ENCODE measurements at regions not wholly inside any gene's neighbourhood (a gene's known extent, or its start where the extent isn't known, plus 50 kb on each side); places are given as distances from the start of the nearest gene placed in this dataset.

DNA sequence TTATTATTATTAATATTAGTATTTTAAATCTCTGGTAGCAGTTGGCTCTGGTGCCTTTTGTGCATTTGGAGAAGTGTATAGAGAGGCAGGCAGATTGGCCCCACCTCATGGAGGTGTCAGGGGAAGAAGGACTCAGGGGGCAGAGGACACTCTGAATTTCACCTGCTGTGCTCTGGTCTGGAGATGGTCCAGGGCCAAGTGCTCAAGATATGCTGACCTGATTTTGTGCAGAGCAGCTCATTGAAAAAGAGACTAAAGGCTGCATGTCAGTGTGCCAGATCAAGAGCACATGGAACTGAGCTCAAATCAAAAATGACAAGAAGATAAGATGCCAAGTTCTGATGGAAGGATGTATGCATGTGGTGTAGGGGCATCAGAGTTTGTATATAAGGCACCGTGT is 323.6 kb upstream of the TNP1 start:
- intact Hi-C loops (cut with micrococcal nuclease) = no loop called here
- no CpG with 5 or more reads among the region's 1 CpG for WGBS (ENCODE audit: insufficient coverage)
- H4K20me1 ChIP-seq (ENCODE audit: insufficient read depth, low read length) = no peaks in the 10 kb centered on the region

DNA sequence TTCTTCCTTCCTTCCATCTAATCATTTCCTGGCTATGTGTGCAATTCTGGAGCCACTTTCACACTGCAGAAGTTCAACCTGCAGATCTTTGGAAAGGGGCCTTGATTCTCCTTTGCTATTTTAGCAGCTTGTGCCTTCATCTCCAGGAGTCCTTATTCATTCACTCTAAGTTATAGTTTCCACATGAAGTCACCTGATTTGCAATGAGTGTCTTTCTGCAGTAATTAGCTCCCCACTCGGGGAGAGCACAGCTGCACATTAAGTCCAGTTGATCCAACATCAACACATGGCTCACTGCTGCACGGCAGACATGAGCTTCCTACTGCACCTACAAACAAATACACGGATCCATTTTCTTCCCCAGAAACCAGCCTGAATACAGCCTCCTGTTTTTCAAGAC is 323.1 kb upstream of the TNP1 start:
- Histone ChIP-seq H3K4me3 (replicated peaks in 1 of 3; ENCODE audit: low read depth in 2 of 3, low read length in 3 of 3) (no peak overlapping the region), H3K9me3 (replicated peaks in 1 of 2; ENCODE audit: control insufficient read depth in 1 of 2, insufficient read depth in 1 of 2, low read length in 2 of 2) (no peaks in the 10 kb centered on the region), H3K27ac (ENCODE audit: low read depth in 1 of 2, low read length in 2 of 2) (no peak overlapping the region), H3K36me3 (replicated peaks in 1 of 2; ENCODE audit: control insufficient read depth in 1 of 2, insufficient read depth in 2 of 2, low read length in 2 of 2) (no peaks in the 10 kb centered on the region), H3K4me1 (ENCODE audit: control insufficient read depth in 1 of 2, insufficient read depth in 2 of 2, low read length in 2 of 2) (no peaks in the 10 kb centered on the region), H4K20me1 (ENCODE audit: insufficient read depth, low read length) (no peaks in the 10 kb centered on the region), H3K4me2 (replicated peaks; ENCODE audit: extremely low read depth, low read length, poor library complexity, severe bottlenecking) (no peak overlapping the region), H2AFZ (ENCODE audit: insufficient read depth, low read depth, low read length, poor library complexity, severe bottlenecking) (no peak overlapping the region), H3K79me2 (ENCODE audit: insufficient read depth, low read length) (no peaks in the 10 kb centered on the region), H3K9ac (ENCODE audit: insufficient read depth, low read length, poor library complexity, severe bottlenecking) (no peak overlapping the region), H3K27me3 (ENCODE audit: control insufficient read depth in 2 of 2, insufficient read depth in 2 of 2, low read length in 2 of 2) (peaks cover 23 to 24% of the 10 kb centered on the region in 2 donors)
- no peak for TF ChIP-seq CTCF (IDR thresholded peaks at IDR 0.05)
- Mint-ChIP-seq H3K9me3 (peaks cover 0 to 4% (median 2%) of the 10 kb centered on the region in 7 donors), H3K27me3 (ENCODE audit: low read depth in 3 of 3) (peaks cover 0 to 31% (median 15%) of the 10 kb centered on the region in 3 donors), H3K27ac (no peak overlapping the region), H3K4me1 (no peaks in the 10 kb centered on the region), H3K4me3 (no peak overlapping the region), H3K36me3 (no peaks in the 10 kb centered on the region)
- 96% methylated on average over 2 of the region's 3 CpGs for WGBS (ENCODE audit: insufficient coverage)
- intact Hi-C loops (cut with micrococcal nuclease) = no loop called here
- no peak for DNase-seq

More for the DNA sequence above, 323.6 kb upstream of the TNP1 start:
- Mint-ChIP-seq H3K9me3 (peaks cover 0 to 3% (median 0%) of the 10 kb centered on the region in 7 donors), H3K27ac (no peak overlapping the region), H3K4me3 (no peak overlapping the region), H3K36me3 (no peaks in the 10 kb centered on the region), H3K27me3 (ENCODE audit: low read depth in 3 of 3) (peaks cover 2 to 29% (median 18%) of the 10 kb centered on the region in 3 donors), H3K4me1 (no peaks in the 10 kb centered on the region)
- Histone ChIP-seq H3K4me3 (replicated peaks in 1 of 3; ENCODE audit: low read depth in 2 of 3, low read length in 3 of 3) (no peak overlapping the region), H3K79me2 (ENCODE audit: insufficient read depth, low read length) (no peaks in the 10 kb centered on the region), H3K9ac (ENCODE audit: insufficient read depth, low read length, poor library complexity, severe bottlenecking) (no peak overlapping the region), H3K9me3 (replicated peaks in 1 of 2; ENCODE audit: control insufficient read depth in 1 of 2, insufficient read depth in 1 of 2, low read length in 2 of 2) (no peaks in the 10 kb centered on the region), H2AFZ (ENCODE audit: insufficient read depth, low read depth, low read length, poor library complexity, severe bottlenecking) (no peak overlapping the region), H3K27me3 (ENCODE audit: control insufficient read depth in 2 of 2, insufficient read depth in 2 of 2, low read length in 2 of 2) (peaks cover 23 to 24% of the 10 kb centered on the region in 2 donors), H3K27ac (ENCODE audit: low read depth in 1 of 2, low read length in 2 of 2) (no peak overlapping the region), H3K36me3 (replicated peaks in 1 of 2; ENCODE audit: control insufficient read depth in 1 of 2, insufficient read depth in 2 of 2, low read length in 2 of 2) (no peaks in the 10 kb centered on the region), H3K4me2 (replicated peaks; ENCODE audit: extremely low read depth, low read length, poor library complexity, severe bottlenecking) (no peak overlapping the region), H3K4me1 (ENCODE audit: control insufficient read depth in 1 of 2, insufficient read depth in 2 of 2, low read length in 2 of 2) (no peaks in the 10 kb centered on the region)
- DNase-seq = no peak
- no peak for TF ChIP-seq CTCF (IDR thresholded peaks at IDR 0.05)

All from CD14-positive monocyte (primary cell).